HG02678 (cell line): ENCODE measurements at regions not wholly inside any gene's neighbourhood (a gene's known extent, or its start where the extent isn't known, plus 50 kb on each side); places are given as distances from the start of the nearest gene placed in this dataset.
"Not testable (repeated sequence)": the region's sequence is repeated elsewhere in the genome, so short reads cannot be mapped to it uniquely, and the experiment has no call there.

Experiments used
- ATAC-seq: cut with Tn5 transposase; IDR thresholded peaks from one replicate; pipeline ENCODE4 v1.9.1; 2021; ENCODE audit warnings: mild to moderate bottlenecking, moderate library complexity; ENCODE audit not compliant: unreplicated experiment

DNA sequence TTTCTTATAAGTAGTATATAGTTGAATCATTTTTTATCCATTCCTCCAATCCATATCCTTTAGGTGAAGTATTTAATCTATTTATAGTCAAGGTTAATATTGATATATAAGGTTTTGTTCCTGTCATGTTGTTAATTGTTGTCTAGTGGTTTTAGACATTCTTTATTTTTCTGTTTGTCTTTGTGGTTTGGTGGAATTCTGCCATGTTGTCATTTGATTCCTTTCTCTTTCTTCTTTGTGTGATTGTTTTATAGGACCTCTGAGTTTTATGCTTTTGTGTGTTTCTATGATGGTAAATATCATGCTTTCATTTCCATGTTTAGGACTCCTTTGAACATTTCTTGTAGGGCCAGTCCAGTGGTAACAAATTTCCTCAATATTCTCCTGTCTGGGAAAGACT is 450.3 kb upstream of the BTBD3 start:
- ATAC-seq = no peak

DNA sequence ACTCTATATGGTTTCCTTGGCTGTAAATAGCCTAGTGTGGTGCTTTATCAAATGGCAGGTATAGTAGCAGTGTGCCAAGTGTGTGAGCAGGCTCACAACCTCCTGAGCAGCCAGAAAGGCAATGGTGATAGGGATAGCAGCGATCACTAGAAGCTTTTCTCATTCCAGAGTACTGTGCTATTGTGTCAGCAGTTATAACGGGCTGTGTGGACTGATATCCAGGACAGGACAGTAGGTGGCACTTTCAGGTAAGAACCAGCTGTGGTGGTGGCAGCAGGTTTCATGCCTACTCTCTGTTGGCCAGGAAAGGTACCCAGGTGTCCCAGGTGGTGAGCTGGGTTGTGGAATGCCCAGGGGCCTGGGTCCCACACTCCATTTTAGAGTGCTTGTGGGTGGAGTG is 448.8 kb upstream of the BTBD3 start:
- ATAC-seq = no peak

DNA sequence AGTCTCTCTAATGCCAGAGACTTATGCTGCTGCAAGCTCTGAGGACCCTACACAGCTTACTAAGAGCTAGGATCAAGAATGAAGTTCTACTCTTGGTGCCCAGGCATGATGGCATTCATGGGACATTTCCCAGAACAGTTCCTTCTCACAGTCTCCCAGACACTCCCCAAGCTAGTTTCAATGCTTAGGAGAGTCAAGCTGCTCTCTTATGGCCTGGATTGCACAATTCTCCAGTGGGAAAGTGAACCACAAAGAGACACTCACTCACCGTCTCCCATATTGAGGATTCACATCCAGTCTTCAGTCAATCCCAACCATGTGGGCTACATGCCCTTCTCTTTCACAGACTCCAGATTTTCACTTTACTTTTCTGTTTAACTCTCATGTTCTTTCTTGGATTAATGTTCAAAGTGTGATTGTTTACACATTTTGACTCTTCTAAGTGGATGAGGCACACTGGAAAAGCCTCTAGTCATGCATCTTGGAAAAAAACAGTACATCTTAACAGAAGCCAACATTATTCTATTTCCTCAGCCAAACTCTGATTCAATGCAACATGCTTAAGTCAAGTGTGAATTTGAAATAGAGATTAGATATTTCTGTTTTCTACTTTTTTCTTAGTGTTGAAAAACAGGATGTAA is 447.8 kb upstream of the BTBD3 start:
- ATAC-seq = no peak

DNA sequence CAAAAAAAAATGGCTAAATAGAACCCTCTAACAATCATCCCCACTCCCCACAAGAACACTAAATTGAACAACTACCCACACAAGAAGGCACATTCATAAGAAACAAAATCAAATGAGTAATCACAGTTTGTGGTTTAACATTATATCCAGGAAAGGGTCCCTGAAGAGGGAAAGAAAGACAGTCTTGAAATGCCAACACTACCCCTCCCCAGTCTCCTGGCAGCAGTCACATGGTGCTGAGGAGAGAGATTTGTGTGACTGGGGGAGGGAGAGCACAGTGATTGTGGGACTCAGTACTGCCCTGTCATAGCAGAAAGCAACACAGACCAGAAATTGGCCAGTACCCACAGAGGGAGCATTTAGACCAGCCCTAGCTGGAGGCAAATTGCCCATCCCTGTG is 443.7 kb upstream of the BTBD3 start:
- no peak for ATAC-seq

DNA sequence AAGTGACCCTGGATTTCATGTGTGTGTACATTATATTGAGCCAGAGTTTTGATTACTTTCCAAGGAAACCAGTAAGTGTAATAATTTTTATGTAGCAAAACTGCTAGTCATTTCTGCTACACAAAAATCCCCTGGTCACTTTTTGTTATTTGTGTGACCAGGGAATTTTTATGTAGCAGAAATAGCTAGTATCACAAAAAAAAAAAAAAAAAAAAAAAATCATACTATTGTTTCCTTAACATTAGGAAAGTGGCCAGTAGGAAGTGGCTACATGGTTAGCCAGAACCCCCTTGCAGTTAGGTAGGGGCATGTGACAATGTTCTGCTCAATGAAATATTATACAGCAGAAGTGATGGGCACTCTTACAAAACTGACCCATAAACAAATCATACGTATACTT is 434.0 kb upstream of the BTBD3 start:
- ATAC-seq = no peak

DNA sequence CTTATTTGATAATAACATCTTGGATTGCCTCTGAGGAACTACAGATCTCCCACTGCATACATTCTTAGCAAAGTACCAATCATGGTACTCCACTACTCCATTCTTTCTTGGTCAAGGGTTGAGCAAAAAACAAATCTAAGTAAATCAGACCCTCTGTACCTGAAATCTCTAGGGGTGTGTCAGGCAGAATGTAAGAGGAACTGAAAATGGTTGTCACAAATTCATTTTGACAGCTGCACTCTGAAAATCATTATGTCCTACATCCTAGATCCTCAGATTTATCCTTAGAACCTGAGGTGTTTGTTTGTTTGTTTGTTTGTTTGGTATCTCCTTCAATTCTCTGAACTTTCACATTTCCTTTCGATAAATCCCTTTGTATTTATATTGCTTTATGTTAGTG is 433.2 kb upstream of the BTBD3 start:
- ATAC-seq = no peak

DNA sequence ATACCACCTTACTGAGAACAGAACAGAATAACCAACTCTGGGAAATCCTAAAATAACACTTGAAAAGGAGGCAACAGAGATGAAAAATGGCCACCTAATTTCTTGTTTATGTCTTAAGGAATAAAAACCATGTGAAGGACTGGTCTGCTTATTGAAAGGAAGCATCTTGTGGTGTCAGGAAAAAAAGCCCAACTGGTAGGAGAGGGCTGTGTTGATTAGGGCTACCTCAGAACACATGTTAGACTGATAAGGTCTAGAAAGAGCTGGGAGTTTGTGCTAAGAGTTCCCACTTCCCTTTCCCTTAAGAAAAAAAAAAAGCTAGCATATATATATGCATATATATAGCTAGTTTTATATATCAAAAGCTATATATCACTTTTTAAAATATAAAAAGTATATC is 425.3 kb upstream of the BTBD3 start:
- ATAC-seq = no peak

DNA sequence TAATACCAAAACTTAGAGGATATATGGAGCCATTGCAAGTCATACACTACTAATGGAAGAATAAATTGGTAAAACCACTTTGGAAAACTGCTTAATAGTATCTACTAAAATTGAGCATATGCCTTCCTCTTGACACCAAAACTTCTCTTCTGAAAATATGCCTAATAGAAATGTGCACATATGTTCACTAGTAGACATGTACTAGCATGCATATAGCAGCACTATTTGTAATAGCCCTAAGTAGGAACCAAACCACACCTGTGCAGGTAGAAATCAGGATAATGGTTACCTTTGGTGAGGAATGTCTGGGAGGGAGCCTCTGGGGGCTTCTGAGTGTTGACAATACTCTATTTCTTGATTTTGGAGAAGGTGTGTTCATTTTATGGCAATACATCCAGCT is 424.8 kb upstream of the BTBD3 start:
- ATAC-seq = no peak

DNA sequence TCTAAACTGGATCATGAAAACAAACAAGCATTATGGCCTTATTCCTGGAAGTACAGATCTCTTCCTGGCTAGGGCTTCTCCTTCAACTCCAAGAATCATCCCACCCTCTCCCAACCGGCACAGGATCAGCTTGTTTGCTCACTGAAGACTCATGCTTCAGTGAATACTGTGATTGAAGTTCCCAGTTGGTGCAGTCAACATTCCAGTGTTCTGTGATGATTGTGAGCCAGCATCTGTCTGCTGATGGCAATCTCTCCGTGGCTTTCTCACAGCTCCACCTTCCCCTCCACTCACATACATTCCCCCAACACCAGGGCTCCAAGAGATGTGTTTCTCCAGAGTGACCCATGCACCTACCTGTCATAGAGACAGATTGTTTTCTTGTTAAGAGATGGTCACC is 421.3 kb upstream of the BTBD3 start:
- ATAC-seq = no peak

DNA sequence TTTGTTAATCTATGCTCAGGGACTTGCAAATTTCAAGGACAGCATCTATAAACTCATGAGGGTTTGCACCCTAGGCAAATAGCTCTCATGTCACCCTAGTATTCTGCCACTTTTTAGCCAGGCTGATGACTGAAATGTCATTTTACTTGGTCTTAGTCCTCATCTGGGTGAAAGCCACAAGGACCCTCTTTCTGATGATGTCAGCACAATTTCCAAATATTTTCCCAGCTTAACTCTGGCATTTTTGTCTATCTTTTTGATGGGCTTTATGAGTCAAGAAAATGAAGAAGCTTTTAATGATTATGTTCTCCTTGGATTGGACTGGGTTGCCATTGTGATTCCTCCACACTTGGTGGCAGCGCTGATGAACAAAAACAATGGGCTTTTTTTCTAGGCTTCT is 420.1 kb upstream of the BTBD3 start:
- ATAC-seq = no peak

DNA sequence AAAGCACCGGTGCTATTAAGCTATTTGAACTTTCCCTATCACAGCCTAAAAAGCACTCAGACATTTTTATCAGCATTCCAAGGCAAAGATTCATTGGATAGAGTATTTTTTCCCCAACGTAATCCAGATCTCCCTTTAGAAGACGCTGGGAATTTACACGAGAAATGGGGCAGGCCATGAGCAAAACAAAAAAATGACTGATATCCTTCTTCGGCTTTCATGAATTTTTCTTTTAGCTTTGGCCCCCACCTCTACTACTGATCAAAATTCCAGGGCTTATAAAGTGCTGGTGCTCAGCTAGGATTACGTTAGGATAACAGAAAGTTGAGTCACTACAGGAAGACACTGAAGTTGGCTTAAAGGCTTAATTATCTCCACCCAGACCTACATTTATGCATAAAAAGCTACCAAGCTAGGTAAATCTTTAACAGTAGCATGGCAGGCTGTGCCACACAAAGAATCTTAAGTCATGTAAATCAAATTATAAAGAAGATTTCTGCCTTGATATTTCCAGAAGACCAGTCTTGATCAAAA is 418.5 kb upstream of the BTBD3 start:
- no peak for ATAC-seq

DNA sequence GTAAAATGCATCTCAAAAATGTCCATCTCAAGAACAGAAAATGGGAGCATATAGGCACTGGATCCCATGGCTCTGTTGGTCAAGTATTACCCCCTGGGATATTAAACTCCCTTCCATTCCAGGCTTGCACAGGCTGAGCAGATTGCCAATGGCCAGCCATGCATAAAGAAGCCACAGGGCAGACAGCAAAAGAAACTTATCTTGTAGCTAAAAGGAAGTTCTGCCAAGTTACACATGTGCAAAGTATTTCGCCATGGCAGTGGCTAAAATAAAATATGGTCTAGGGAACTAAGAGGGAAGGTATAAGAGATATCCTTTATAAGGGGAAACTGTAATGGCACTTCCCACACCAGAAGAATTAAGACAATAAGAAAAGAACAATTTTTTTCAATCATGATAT is 415.6 kb upstream of the BTBD3 start:
- no peak for ATAC-seq

DNA sequence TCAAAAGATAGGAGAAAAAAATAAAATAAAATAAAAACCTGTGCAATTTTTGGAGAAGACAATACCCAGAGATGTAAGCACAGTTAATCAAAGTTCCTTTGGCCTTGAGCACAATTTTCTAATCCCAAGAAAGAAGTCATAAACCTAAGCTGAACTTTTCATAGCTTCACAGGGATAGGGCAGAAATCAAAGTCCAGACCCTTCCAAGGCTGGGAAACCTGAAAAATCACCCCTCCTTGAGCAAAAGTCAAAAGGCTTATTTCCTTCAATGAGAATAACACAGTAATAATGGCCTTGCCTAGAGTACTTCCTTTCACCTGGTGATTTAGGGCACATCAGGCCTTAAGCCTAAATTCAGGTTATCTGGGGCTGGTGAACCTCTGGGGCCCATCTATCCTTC is 415.0 kb upstream of the BTBD3 start:
- ATAC-seq = no peak

DNA sequence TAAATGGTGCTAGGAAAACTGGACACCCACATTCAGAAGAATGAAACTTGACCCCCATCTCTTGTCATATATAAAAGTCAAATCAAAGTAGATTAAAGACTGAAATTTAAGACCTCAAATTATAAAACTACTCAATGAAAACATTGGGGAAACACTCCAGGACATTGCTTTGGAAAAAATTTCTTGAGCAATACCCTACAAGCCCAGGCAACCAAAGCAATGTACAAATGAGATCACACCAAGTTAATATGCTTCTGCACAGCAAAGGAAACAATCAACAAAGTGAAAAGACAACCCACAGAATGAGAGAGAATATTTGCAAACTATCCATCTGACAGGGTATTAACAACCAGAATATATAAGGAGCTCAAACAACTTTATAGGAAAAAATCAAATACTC is 407.9 kb upstream of the BTBD3 start:
- no peak for ATAC-seq

DNA sequence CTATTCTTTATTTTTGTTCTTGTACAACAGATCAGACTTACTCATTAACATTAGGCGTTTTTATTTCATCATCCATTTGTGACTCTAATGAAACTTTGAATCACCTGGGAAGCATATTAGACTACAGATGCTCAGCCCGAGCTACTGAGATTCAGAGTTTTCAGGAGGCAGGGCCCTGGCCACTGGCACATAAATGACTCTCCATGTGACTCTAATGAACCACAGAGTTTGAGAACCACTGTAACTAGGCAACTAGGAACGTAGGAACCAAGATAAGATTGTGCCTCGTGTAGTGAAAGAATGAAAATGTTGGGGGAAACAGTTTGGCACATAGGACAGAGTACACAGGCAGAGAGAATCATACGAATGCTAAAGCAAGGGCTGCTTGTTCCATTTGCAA is 405.9 kb upstream of the BTBD3 start:
- no peak for ATAC-seq

DNA sequence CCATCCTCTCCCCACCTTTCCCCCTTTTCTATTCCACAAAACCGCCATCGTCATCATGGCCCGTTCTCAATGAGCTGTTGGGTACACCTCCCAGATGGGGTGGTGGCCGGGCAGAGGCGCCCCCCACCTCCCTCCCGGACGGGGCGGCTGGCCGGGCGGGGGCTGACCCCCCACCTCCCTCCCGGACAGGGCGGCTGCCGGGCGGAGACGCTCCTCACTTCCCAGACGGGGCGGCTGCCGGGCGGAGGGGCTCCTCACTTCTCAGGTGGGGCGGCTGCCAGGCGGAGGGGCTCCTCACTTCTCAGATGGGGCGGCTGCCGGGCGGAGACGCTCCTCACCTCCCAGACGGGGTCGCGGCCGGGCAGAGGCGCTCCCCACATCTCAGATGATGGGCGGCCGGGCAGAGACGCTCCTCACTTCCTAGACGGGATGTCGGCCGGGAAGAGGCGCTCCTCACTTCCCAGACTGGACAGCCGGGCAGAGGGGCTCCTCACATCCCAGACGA is 404.4 kb upstream of the BTBD3 start:
- not testable (repeated sequence) for ATAC-seq

DNA sequence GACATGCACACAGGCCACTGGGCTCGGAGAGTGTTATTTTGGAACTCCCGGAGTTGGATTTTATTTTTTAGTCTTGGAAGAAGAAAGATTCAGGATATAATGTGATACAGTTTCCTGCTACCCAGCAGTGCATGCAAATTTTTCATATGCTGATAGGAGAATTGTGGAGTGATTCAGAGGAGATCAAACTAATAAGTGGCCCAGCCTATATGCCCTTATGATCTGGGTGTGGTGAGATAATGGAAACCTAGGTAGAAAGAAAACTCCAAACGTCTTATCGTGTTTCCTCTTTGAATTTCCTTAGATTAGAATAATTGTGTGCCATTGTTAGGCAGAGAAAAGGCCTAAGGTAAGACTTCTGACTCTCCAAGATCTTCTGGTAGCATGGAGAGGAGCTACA is 401.2 kb upstream of the BTBD3 start:
- ATAC-seq = no peak

DNA sequence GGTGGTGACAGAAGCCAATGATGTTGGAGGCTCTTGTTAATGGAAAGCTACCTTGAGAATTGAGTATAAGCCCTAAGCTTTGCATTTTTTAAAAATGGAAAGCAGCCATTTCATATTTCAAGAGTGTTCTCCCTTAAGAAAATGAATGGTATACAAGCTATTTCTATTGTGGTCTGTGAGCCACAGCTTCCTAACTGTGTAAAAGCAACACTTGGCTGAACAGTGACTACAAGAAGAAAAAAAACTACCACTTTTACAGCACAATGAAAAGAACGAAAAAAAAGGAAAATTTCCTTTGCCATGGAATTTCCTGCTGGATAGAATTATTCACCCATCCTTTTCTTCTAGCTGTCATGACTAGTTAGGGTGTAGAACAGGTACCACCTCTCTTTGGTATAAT is 397.1 kb upstream of the BTBD3 start:
- ATAC-seq = no peak

DNA sequence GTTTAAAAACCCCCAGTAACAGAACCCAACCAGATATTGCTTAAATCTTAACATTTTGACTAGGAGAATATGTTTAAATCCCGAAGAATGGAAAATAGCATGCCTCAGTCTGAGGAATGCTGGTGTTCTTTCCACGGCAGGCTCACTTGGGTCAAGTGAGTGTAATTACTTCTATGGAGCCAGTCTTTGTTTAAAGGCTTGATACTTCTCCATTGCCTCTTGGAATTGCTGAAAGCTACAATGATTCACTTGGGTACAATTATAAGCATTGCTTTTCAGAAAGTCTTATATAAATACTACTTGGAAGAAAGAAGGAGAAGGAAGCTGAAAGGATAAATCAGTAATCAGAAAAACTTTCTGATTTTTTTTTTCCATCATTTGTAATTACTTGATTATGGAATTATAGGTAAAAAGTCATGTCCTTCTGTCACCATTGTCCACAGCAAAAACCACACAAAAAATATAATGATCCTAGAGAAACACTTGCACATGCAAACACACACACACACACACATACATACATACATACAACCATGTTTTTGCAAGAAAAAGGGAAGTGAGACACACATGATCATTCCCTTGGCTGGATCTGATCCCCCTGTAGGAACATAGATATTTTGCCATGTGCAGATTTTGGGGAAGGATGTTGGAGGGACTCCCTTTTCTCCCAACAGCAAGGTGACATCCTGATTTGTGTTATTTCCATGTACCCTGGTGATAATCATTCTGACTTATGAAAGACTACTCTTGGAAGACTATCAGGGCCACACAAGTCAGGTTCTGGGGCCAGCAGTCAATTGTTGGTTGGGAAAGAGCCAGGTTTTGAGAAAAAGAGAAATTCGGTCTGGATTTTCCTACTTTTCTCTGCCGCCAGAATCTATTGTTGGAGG is 396.0 kb upstream of the BTBD3 start:
- ATAC-seq = no peak

DNA sequence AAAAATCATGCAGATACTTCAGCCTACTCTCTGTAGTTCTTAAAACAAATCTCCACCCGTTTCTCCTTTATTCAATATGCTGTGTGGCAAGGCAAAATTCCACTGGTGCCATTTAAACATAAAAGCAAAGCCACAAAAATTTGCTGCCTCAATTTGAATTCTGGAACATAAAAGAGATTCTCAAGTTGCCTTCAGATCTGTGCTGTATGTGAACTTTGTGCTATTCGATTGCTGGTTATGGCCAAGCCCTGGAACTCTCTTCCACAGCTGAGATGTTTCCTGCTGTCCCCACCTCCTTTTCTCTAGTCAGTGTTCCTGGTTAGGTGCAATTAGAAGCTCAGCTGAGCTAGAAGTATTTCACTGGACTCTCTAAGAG is 395.3 kb upstream of the BTBD3 start:
- ATAC-seq = no peak

DNA sequence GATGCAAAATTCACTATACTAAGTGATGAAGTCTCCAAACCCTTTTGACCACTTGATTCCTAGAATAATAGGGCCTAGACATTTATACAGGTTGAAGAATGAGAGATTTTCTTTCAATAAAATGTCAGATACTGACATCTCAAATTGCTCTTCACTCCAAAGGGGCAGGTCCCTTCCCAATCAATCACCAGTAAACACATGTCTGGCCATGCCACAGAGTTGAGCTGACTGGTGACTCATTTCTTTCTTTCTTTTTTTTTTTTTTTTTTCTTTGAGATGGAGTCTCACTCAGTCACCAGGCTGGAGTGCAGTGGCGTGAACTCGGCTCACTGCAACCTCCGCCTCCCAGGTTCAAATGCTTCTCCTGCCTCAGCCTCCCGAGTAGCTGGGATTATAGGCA is 388.6 kb upstream of the BTBD3 start:
- ATAC-seq = no peak

DNA sequence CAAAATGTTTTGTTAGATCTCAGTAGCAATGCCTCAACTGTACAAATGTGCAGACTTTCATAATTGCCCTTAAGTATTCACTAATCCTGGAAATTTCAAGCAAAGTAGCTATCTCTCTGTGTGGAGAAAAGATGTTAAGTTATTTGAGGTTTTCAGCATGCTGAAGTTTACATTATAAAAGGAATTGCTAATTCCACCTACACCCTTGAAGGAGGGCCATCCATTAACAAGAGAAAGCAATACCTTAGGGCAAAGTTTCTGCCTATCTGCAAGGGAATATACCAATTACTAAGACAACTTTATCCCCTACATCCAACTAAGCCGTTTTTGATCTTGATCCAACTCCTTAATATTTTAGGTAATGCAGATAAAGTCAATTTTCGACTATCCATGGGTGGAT is 380.7 kb upstream of the BTBD3 start:
- no peak for ATAC-seq
